SW480 (cell line): ENCODE measurements at regions not wholly inside any gene's neighbourhood (a gene's known extent, or its start where the extent isn't known, plus 50 kb on each side); places are given as distances from the start of the nearest gene placed in this dataset.
"Not testable (repeated sequence)": the region's sequence is repeated elsewhere in the genome, so short reads cannot be mapped to it uniquely, and the experiment has no call there.

Experiments
- DNase-seq: peaks from one replicate; pipeline ENCODE4 v3.0.0-alpha.2; 2016; ENCODE audit warnings: low spot score

GRCh38 chr14:71396050-71396677 lies 488.9 kb downstream of the PCNX1 start:
- DNase-seq = no peak

- DNase-seq = no peak
Observed at GRCh38 chr14:71397371-71397770, 490.1 kb downstream of the PCNX1 start.

- no peak for DNase-seq
Observed at GRCh38 chr14:71398450-71398849, 491.2 kb downstream of the PCNX1 start.

- DNase-seq = no peak
Observed at GRCh38 chr14:71399057-71399487, 491.8 kb downstream of the PCNX1 start.

- DNase-seq = no peak
Observed at GRCh38 chr14:71400871-71401321, 493.6 kb downstream of the PCNX1 start.

- DNase-seq = not testable (repeated sequence)
Observed at GRCh38 chr14:71402415-71402814, 495.2 kb downstream of the PCNX1 start.

- DNase-seq = peak; percentile 8
Observed at GRCh38 chr14:71403656-71404055, 496.4 kb downstream of the PCNX1 start.

GRCh38 chr14:71405676-71406075 lies 498.4 kb downstream of the PCNX1 start:
- DNase-seq = no peak

GRCh38 chr14:71408362-71409030 lies 501.2 kb downstream of the PCNX1 start:
- no peak for DNase-seq

GRCh38 chr14:71410578-71411284 lies 503.5 kb downstream of the PCNX1 start:
- DNase-seq = no peak

GRCh38 chr14:71411285-71411595 lies 504.0 kb downstream of the PCNX1 start:
- DNase-seq = no peak

- DNase-seq = no peak
Observed at GRCh38 chr14:71411738-71412137, 504.5 kb downstream of the PCNX1 start.

GRCh38 chr14:71414631-71415403 lies 507.6 kb downstream of the PCNX1 start:
- DNase-seq = no peak

GRCh38 chr14:71415404-71415690 lies 508.1 kb downstream of the PCNX1 start:
- no peak for DNase-seq

- no peak for DNase-seq
Observed at GRCh38 chr14:71416392-71416791, 509.1 kb downstream of the PCNX1 start.

GRCh38 chr14:71418532-71419245 lies 511.4 kb downstream of the PCNX1 start:
- no peak for DNase-seq

- no peak for DNase-seq
Observed at GRCh38 chr14:71423481-71423880, 508.7 kb upstream of the RGS6 start.

- no peak for DNase-seq
Observed at GRCh38 chr14:71424941-71425340, 507.3 kb upstream of the RGS6 start.

- no peak for DNase-seq
Observed at GRCh38 chr14:71426001-71426400, 506.2 kb upstream of the RGS6 start.

- no peak for DNase-seq
Observed at GRCh38 chr14:71429902-71430301, 502.3 kb upstream of the RGS6 start.

GRCh38 chr14:71430321-71430677 lies 501.9 kb upstream of the RGS6 start:
- no peak for DNase-seq

- DNase-seq = no peak
Observed at GRCh38 chr14:71430678-71431376, 501.4 kb upstream of the RGS6 start.
